ENCODE measurements at regions not wholly inside any gene's neighbourhood (a gene's known extent, or its start where the extent isn't known, plus 50 kb on each side); places are given as distances from the start of the nearest gene placed in this dataset.

DNA sequence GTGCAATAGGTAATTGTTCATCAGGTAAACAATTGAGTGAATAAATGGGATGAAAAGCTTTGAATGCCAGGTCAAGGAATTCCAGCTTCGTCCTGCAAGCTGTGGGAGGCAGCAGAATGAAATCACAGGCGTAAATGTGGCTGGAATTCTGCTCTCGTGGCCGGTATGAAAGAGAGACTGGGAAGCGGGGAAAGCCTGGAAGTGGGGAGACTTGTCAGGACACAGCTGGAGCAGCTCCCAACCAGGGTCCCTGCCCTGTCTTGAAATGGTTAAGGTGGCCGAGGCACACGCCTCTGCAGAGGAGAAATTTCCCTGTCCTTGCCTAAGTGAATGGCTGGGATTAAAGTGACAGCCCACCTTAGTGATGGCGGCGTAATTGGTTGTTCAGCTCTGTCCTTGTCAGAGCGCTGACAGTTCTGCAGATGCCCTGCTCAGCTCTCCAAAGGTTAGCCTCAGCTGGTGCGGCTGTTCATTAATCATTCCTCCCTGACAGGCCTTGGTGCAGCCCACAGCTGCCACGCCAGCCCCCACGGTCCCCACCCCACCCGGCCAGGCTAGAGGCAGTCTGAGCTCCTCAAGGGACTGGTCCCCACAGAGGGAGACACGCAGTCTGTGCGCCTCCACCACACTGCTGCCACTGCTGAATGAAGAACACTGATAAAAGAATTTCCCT is 398.3 kb upstream of the POU3F1 start:
- no peak for DNase-seq (ENCODE audit: low spot score)
- no peak overlapping the region for H3K4me3 ChIP-seq (ENCODE audit: low read depth in 1 of 3, low read length in 3 of 3)
- TF ChIP-seq TAF1 (conservative IDR thresholded peaks at IDR 0.05) (no peak), RXRA (IDR thresholded peaks at IDR 0.05) (no peak), YY1 (IDR thresholded peaks at IDR 0.05) (no peak), REST (IDR thresholded peaks at IDR 0.05) (no peak), NR2F2 (IDR thresholded peaks at IDR 0.05) (no peak), HNF4A (conservative IDR thresholded peaks at IDR 0.05) (no peak), FOXA1 (IDR thresholded peaks at IDR 0.05) (no peak), SP1 (IDR thresholded peaks at IDR 0.05) (no peak), FOXA2 (IDR thresholded peaks at IDR 0.05) (no peak), EGR1 (IDR thresholded peaks at IDR 0.05; ENCODE audit: low read depth in 2 of 2) (no peak), RAD21 (IDR thresholded peaks at IDR 0.05) (no peak)
- TF ChIP-seq, protein P1, sequence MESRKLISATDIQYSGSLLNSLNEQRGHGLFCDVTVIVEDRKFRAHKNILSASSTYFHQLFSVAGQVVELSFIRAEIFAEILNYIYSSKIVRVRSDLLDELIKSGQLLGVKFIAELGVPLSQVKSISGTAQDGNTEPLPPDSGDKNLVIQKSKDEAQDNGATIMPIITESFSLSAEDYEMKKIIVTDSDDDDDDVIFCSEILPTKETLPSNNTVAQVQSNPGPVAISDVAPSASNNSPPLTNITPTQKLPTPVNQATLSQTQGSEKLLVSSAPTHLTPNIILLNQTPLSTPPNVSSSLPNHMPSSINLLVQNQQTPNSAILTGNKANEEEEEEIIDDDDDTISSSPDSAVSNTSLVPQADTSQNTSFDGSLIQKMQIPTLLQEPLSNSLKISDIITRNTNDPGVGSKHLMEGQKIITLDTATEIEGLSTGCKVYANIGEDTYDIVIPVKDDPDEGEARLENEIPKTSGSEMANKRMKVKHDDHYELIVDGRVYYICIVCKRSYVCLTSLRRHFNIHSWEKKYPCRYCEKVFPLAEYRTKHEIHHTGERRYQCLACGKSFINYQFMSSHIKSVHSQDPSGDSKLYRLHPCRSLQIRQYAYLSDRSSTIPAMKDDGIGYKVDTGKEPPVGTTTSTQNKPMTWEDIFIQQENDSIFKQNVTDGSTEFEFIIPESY (IDR thresholded peaks at IDR 0.05) = no peak
- TF ChIP-seq, protein P2, sequence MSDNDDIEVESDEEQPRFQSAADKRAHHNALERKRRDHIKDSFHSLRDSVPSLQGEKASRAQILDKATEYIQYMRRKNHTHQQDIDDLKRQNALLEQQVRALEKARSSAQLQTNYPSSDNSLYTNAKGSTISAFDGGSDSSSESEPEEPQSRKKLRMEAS (IDR thresholded peaks at IDR 0.05) = no peak
- TF ChIP-seq, protein P3, sequence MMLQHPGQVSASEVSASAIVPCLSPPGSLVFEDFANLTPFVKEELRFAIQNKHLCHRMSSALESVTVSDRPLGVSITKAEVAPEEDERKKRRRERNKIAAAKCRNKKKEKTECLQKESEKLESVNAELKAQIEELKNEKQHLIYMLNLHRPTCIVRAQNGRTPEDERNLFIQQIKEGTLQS (IDR thresholded peaks at IDR 0.05) = no peak
- WGBS = 46% methylated on average over 16 of the region's 16 CpGs
- H3K9ac ChIP-seq (ENCODE audit: low read depth in 1 of 2, low read length in 2 of 2) = no peak overlapping the region
- H3K27ac ChIP-seq (ENCODE audit: low read depth in 1 of 2, low read length in 2 of 2) = no peak overlapping the region
- H3K4me1 ChIP-seq (ENCODE audit: control insufficient read depth in 4 of 4, insufficient read depth in 4 of 4, low read length in 3 of 4) = no peaks in the 10 kb centered on the region
- peaks cover 0 to 12% (median 0%) of the 10 kb centered on the region in 4 donors for H3K27me3 ChIP-seq (ENCODE audit: control insufficient read depth in 4 of 4, insufficient read depth in 4 of 4, low read length in 3 of 4)
- H3K9me3 ChIP-seq (ENCODE audit: control insufficient read depth in 4 of 4, low read length in 3 of 4) = peaks cover 0 to 6% (median 4%) of the 10 kb centered on the region in 4 donors
- no peaks in the 10 kb centered on the region for H3K36me3 ChIP-seq (ENCODE audit: control insufficient read depth in 4 of 4, insufficient read depth in 3 of 4, low read depth in 1 of 4, low read length in 3 of 4)

DNA sequence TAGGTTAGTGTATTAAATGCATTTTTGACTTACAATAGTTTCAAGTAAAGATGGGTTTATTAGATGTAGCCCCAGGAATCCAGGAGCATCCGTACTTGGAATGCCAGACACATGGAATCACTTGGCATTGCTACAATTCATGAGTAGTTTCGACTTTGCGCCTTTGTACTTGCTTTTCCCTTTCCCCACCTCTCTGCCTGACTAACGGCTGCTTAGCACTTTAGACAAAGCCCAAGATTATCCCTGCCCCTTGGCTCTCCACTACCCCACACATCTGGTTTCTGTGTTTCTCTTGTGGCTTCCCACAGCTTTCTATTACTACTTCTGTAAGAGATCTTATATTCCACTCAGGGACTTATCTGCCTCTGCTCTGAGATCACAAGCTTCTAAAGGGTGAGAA is 397.7 kb upstream of the POU3F1 start:
- no peak for DNase-seq (ENCODE audit: low spot score)
- Histone ChIP-seq H3K9me3 (ENCODE audit: control insufficient read depth in 4 of 4, low read length in 3 of 4) (peaks cover 0 to 6% (median 4%) of the 10 kb centered on the region in 4 donors), H3K4me1 (ENCODE audit: control insufficient read depth in 4 of 4, insufficient read depth in 4 of 4, low read length in 3 of 4) (no peaks in the 10 kb centered on the region), H3K4me3 (ENCODE audit: low read depth in 1 of 3, low read length in 3 of 3) (no peak overlapping the region), H3K9ac (ENCODE audit: low read depth in 1 of 2, low read length in 2 of 2) (no peak overlapping the region), H3K36me3 (ENCODE audit: control insufficient read depth in 4 of 4, insufficient read depth in 3 of 4, low read depth in 1 of 4, low read length in 3 of 4) (no peaks in the 10 kb centered on the region), H3K27ac (ENCODE audit: low read depth in 1 of 2, low read length in 2 of 2) (no peak overlapping the region), H3K27me3 (ENCODE audit: control insufficient read depth in 4 of 4, insufficient read depth in 4 of 4, low read length in 3 of 4) (peaks cover 0 to 12% (median 0%) of the 10 kb centered on the region in 4 donors)
- no peak for TF ChIP-seq HNF4G (IDR thresholded peaks at IDR 0.05)
- no peak for TF ChIP-seq RAD21 (IDR thresholded peaks at IDR 0.05)
- TF ChIP-seq GABPA (IDR thresholded peaks at IDR 0.05 in 1 of 2, conservative IDR thresholded peaks at IDR 0.05 in 1 of 2) = no peak
- TF ChIP-seq, protein P2 (IDR thresholded peaks at IDR 0.05) = no peak
- TF ChIP-seq YY1 (IDR thresholded peaks at IDR 0.05) = no peak
- TF ChIP-seq, protein P3 (IDR thresholded peaks at IDR 0.05) = no peak
- TF ChIP-seq, protein P1 (IDR thresholded peaks at IDR 0.05) = no peak
- TF ChIP-seq REST (IDR thresholded peaks at IDR 0.05) = no peak
- no peak for TF ChIP-seq FOXA1 (IDR thresholded peaks at IDR 0.05)
- TF ChIP-seq TAF1 (conservative IDR thresholded peaks at IDR 0.05) = no peak
- no peak for TF ChIP-seq SP1 (IDR thresholded peaks at IDR 0.05)
- TF ChIP-seq JUND (IDR thresholded peaks at IDR 0.05) = no peak
- TF ChIP-seq NR2F2 (IDR thresholded peaks at IDR 0.05) = no peak
- no peak for TF ChIP-seq RXRA (IDR thresholded peaks at IDR 0.05)
- TF ChIP-seq EGR1 (IDR thresholded peaks at IDR 0.05; ENCODE audit: low read depth in 2 of 2) = no peak
- 63% methylated on average over 4 of the region's 4 CpGs for WGBS

Data from liver (tissue), 7 donors.